C4-2B (cell line): ENCODE measurements at regions not wholly inside any gene's neighbourhood (a gene's known extent, or its start where the extent isn't known, plus 50 kb on each side); places are given as distances from the start of the nearest gene placed in this dataset.

Experiments used
- CTCF ChIP-seq: fragments of 450-650 bp; conservative IDR thresholded peaks from 2 replicates; pipeline ENCODE4 v1.5.1; 2017; ENCODE audit warnings: mild to moderate bottlenecking
- ZFX ChIP-seq: fragments of 450-650 bp; IDR thresholded peaks from 2 replicates; pipeline ENCODE4 v1.6.1; 2017

- TF ChIP-seq ZFX (no peak), CTCF (no peak)
These were observed 220.0 kb downstream of the PCDH18 start for GRCh38 chr4:137312257-137312656.
